Cardiac fibroblast (primary cell): ENCODE measurements at regions not wholly inside any gene's neighbourhood (a gene's known extent, or its start where the extent isn't known, plus 50 kb on each side); places are given as distances from the start of the nearest gene placed in this dataset.

Experiments used
- DNase-seq, 2 donors: peaks; one replicate each; pipeline versions ENCODE4 v3.0.0 to v3.0.0-alpha.2; 2010; ENCODE audit warnings: low read depth in 2 of 2
- H3K4me3 ChIP-seq, 2 donors: replicated peaks in 1 of 2; 1 replicate in 1 of 2; 2 replicates in 1 of 2; pipeline ENCODE4 v1.5.1; 2011; ENCODE audit warnings: low read depth in 2 of 2, low read length in 2 of 2, mild to moderate bottlenecking in 2 of 2, moderate library complexity in 1 of 2
- CTCF ChIP-seq: IDR thresholded peaks from one replicate; pipeline ENCODE4 v1.5.1; 2011; ENCODE audit warnings: low read depth, mild to moderate bottlenecking, low read length, inconsistent platforms

- DNase-seq, result peak; percentile 36 to 69
- no peak overlapping the region for H3K4me3 ChIP-seq
- TF ChIP-seq CTCF, result no peak
These were observed 273.5 kb upstream of the IRX5 start for GRCh38 chr16:54657058-54657708.

GRCh38 chr16:54655121-54655590 is 275.5 kb upstream of the IRX5 start:
- no peak for TF ChIP-seq CTCF
- DNase-seq, result peak; percentile 24 to 63
- no peak overlapping the region for H3K4me3 ChIP-seq

- H3K4me3 ChIP-seq, result no peak overlapping the region
- no peak for DNase-seq
- TF ChIP-seq CTCF, result no peak
These were observed 276.2 kb upstream of the IRX5 start for GRCh38 chr16:54654429-54654828.

- no peak for TF ChIP-seq CTCF
- DNase-seq, result peak in 1 of 2 donors; percentile 21
- H3K4me3 ChIP-seq, result no peak overlapping the region
These were observed 278.4 kb upstream of the IRX5 start for GRCh38 chr16:54652201-54652770.

- no peak for TF ChIP-seq CTCF
- DNase-seq, result peak in 1 of 2 donors; percentile 41
- H3K4me3 ChIP-seq, result no peak overlapping the region
These were observed 279.0 kb upstream of the IRX5 start for GRCh38 chr16:54651440-54652195.

GRCh38 chr16:54649876-54650275 is 280.8 kb upstream of the IRX5 start:
- no peak for TF ChIP-seq CTCF
- DNase-seq, result no peak
- H3K4me3 ChIP-seq, result no peak overlapping the region
